B cell (primary cell): ENCODE measurements at regions not wholly inside any gene's neighbourhood (a gene's known extent, or its start where the extent isn't known, plus 50 kb on each side); places are given as distances from the start of the nearest gene placed in this dataset.

Experiments
- CTCF ChIP-seq: fragments of 200-600 bp; IDR thresholded peaks from one replicate; pipeline ENCODE4 v1.8.0; 2022; ENCODE audit warnings: antibody characterized with exemption, mild to moderate bottlenecking
- EZH2 ChIP-seq: IDR thresholded peaks from 2 replicates; pipeline ENCODE4 v1.6.1; 2012; ENCODE audit warnings: borderline replicate concordance, low read depth, mild to moderate bottlenecking, moderate library complexity, low read length; ENCODE audit not compliant: insufficient read depth, poor library complexity, severe bottlenecking

GRCh38 chr12:16435875-16436554 is 88.6 kb downstream of the MGST1 start:
- TF ChIP-seq CTCF: no peak
- no peak for TF ChIP-seq EZH2
